ENCODE measurements at regions not wholly inside any gene's neighbourhood (a gene's known extent, or its start where the extent isn't known, plus 50 kb on each side); places are given as distances from the start of the nearest gene placed in this dataset.

DNA sequence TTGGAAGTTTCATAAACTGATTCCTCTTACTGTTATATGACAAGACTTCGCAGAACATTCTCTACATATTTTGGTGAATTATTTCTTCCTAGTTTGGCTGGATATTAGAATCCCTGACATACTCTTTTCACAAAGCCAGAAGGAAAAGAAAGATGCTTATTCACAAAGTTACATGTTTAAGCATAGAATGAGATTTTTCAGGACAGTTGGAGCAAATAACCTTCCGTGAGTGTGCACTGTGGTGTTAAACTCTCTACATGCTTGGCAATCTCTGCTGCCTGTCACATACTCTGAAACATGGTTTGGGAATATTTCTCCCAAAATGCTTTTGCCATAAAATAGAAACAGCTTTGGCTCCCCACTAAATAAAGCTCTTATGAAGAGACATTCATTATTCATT is 230.0 kb upstream of the MTNR1B start:
- no peak for TF ChIP-seq ZBTB7A (IDR thresholded peaks at IDR 0.05; ENCODE audit: low read depth)
- TF ChIP-seq TAF1 (IDR thresholded peaks at IDR 0.05; ENCODE audit: low read depth), result no peak
- TF ChIP-seq FOXM1 (IDR thresholded peaks at IDR 0.05; ENCODE audit: borderline replicate concordance, low read depth), result no peak
- TF ChIP-seq CEBPB (IDR thresholded peaks at IDR 0.05), result no peak
- no peak for TF ChIP-seq USF1 (IDR thresholded peaks at IDR 0.05)
- no peak for TF ChIP-seq TEAD4 (IDR thresholded peaks at IDR 0.05)
- TF ChIP-seq CREB1 (IDR thresholded peaks at IDR 0.05; ENCODE audit: low read depth), result no peak
- no peak for TF ChIP-seq RAD21 (IDR thresholded peaks at IDR 0.05; ENCODE audit: low read depth)
- TF ChIP-seq REST (IDR thresholded peaks at IDR 0.05; ENCODE audit: low read depth), result no peak

DNA sequence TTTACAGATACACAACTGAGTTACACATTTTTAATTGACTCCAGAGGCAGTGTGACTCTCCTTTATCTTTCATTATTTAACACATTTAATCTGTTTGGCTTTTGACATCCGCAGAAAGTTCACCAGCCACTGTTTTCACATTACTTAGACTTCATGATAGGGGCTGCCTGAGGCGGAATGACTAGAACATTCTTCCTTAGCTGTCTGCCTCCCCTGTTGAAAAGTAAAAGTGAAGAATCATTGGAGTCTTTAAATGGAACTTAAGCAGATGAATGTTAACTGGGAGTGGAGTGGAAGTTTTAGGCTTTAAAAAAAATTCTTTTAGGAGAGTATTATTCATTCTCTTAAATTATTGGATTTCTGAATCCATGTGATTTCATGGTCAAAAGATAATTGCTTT is 229.2 kb upstream of the MTNR1B start:
- TF ChIP-seq FOXM1 (IDR thresholded peaks at IDR 0.05; ENCODE audit: borderline replicate concordance, low read depth) (no peak), YY1 (IDR thresholded peaks at IDR 0.05; ENCODE audit: low read depth) (no peak), USF1 (IDR thresholded peaks at IDR 0.05) (no peak), ZBTB7A (IDR thresholded peaks at IDR 0.05; ENCODE audit: low read depth) (no peak), RAD21 (IDR thresholded peaks at IDR 0.05; ENCODE audit: low read depth) (no peak), NFIC (IDR thresholded peaks at IDR 0.05) (no peak), TAF1 (IDR thresholded peaks at IDR 0.05; ENCODE audit: low read depth) (no peak), TEAD4 (IDR thresholded peaks at IDR 0.05) (no peak), REST (IDR thresholded peaks at IDR 0.05; ENCODE audit: low read depth) (no peak), CREB1 (IDR thresholded peaks at IDR 0.05; ENCODE audit: low read depth) (no peak), EP300 (IDR thresholded peaks at IDR 0.05; ENCODE audit: borderline replicate concordance) (no peak), EGR1 (IDR thresholded peaks at IDR 0.05) (no peak), TCF12 (IDR thresholded peaks at IDR 0.05; ENCODE audit: low read depth) (no peak), CEBPB (IDR thresholded peaks at IDR 0.05) (no peak)
- TF ChIP-seq, protein P1, sequence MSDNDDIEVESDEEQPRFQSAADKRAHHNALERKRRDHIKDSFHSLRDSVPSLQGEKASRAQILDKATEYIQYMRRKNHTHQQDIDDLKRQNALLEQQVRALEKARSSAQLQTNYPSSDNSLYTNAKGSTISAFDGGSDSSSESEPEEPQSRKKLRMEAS (IDR thresholded peaks at IDR 0.05), result no peak

DNA sequence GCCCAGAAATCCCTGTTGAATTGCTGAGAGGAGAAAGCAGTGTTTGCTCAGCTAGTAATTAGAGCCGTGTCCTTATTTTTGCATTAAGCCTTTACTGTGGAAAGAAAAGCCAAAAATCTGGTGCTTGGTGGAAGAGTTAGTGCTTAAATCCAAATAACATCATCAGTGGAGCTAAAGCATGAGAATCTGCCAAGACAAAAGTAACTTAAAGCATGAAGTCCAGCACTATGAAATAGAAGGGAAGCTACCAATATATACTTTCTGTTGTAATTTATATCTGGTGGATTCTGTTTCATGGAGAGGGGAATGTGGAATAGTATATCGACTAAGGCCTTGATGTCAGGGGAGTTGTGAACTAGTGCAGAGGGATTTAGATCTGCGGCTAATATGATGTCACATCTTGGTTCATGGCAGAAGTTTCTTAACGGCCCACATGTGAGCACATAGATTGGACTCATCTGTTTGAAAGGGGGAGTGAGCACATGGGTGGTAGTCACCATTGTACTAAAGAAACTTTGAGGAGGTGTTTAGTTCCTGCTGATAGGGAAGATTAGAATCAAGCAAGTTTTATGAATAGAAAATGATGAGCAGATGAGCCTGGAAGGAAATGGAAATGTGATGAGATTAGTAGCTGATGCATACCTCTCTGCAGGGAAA is 224.4 kb upstream of the MTNR1B start:
- TF ChIP-seq FOXM1 (IDR thresholded peaks at IDR 0.05; ENCODE audit: borderline replicate concordance, low read depth) (no peak), ZBTB7A (IDR thresholded peaks at IDR 0.05; ENCODE audit: low read depth) (no peak)

GRCh38 chr11:92750794-92751193 is 218.7 kb upstream of the MTNR1B start:
- TF ChIP-seq EGR1 (IDR thresholded peaks at IDR 0.05) (no peak), YY1 (IDR thresholded peaks at IDR 0.05; ENCODE audit: low read depth) (no peak), TCF12 (IDR thresholded peaks at IDR 0.05; ENCODE audit: low read depth) (no peak), RAD21 (IDR thresholded peaks at IDR 0.05; ENCODE audit: low read depth) (no peak), NFIC (IDR thresholded peaks at IDR 0.05) (no peak)

DNA sequence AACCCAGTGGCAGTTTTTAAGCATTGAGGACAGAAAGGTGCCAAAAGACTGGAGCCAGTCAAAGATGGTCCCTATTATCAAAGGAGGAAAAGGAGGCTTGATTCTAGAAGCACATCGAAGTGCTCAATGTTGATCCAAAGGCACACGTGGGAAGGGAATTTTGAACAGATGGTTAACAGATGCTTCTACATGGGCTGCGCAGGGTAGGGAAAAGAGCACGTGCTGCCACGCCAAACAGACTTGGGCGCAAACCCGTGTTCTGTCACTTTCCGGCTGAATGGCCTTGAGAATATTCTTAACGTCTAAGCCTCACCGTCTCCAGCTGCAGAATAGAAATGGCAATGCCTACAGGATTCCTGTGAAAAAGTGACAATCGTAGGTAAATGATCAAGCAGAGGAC is 217.9 kb upstream of the MTNR1B start:
- no peak for TF ChIP-seq TAF1 (IDR thresholded peaks at IDR 0.05; ENCODE audit: low read depth)
- no peak for TF ChIP-seq FOXM1 (IDR thresholded peaks at IDR 0.05; ENCODE audit: borderline replicate concordance, low read depth)
- TF ChIP-seq CEBPB (IDR thresholded peaks at IDR 0.05), result no peak
- no peak for TF ChIP-seq CREB1 (IDR thresholded peaks at IDR 0.05; ENCODE audit: low read depth)
- no peak for TF ChIP-seq EGR1 (IDR thresholded peaks at IDR 0.05)
- TF ChIP-seq YY1 (IDR thresholded peaks at IDR 0.05; ENCODE audit: low read depth), result no peak
- TF ChIP-seq, protein P1 (IDR thresholded peaks at IDR 0.05), result no peak
- no peak for TF ChIP-seq ZBTB7A (IDR thresholded peaks at IDR 0.05; ENCODE audit: low read depth)
- no peak for TF ChIP-seq USF1 (IDR thresholded peaks at IDR 0.05)
- no peak for TF ChIP-seq TCF12 (IDR thresholded peaks at IDR 0.05; ENCODE audit: low read depth)
- no peak for TF ChIP-seq NFIC (IDR thresholded peaks at IDR 0.05)
- TF ChIP-seq TEAD4 (IDR thresholded peaks at IDR 0.05), result no peak

GRCh38 chr11:92752122-92752521 is 217.3 kb upstream of the MTNR1B start:
- TF ChIP-seq RAD21 (IDR thresholded peaks at IDR 0.05; ENCODE audit: low read depth), result no peak
- no peak for TF ChIP-seq TAF1 (IDR thresholded peaks at IDR 0.05; ENCODE audit: low read depth)
- TF ChIP-seq, protein P1 (IDR thresholded peaks at IDR 0.05), result no peak
- no peak for TF ChIP-seq FOXM1 (IDR thresholded peaks at IDR 0.05; ENCODE audit: borderline replicate concordance, low read depth)
- TF ChIP-seq TEAD4 (IDR thresholded peaks at IDR 0.05), result no peak
- no peak for TF ChIP-seq YY1 (IDR thresholded peaks at IDR 0.05; ENCODE audit: low read depth)
- TF ChIP-seq EGR1 (IDR thresholded peaks at IDR 0.05), result no peak
- TF ChIP-seq TCF12 (IDR thresholded peaks at IDR 0.05; ENCODE audit: low read depth), result no peak
- TF ChIP-seq CREB1 (IDR thresholded peaks at IDR 0.05; ENCODE audit: low read depth), result no peak
- TF ChIP-seq USF1 (IDR thresholded peaks at IDR 0.05), result no peak
- no peak for TF ChIP-seq REST (IDR thresholded peaks at IDR 0.05; ENCODE audit: low read depth)
